ENCODE measurements at regions not wholly inside any gene's neighbourhood (a gene's known extent, or its start where the extent isn't known, plus 50 kb on each side); places are given as distances from the start of the nearest gene placed in this dataset.

DNA sequence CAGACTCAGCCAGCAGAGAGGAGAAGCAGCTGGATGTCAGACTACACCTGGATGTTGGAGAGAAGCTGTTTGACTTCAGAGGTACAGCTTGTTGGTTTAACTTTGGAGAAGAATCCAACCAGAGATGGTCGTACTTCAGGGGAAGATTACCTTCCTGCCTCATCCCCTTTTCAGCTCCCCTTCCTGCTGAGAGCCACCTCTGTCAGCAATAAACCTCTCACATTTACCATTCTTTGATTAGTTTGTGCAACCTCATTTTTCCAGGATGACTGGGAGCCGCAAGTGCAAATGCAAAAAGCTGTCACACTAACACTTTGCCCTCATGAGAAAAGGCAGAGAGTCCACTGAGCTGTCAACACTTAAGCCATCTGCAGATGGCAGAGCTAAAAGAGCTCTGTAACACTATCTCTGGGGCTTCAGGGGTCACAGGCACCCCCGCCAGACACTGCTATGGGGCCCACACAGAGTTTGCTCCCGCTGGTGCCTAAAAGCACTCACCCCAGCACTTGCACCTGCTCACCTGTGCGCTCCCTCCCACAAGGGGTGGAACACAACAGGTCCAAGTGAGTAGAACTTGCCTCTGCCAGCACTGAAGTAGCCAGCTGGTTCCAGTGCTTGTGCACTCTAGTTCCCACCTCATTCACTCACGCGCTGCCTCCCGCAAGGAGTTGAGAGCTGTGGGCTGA is 391.7 kb downstream of the METTL4 start:
- DNase-seq = no peak
- 45 to 52% methylated on average over 8 of the region's 8 CpGs for WGBS, 2 experiments (ENCODE audit: low coverage in 1 of 2, low lambda C conversion rate in 2 of 2, missing lambda C conversion rate in 2 of 2)
- Histone ChIP-seq H3K4me3 (no peak overlapping the region), H3K79me2 (ENCODE audit: insufficient read depth) (no peaks in the 10 kb centered on the region), H3K9me2 (ENCODE audit: insufficient read depth) (no peaks in the 10 kb centered on the region), H2AFZ (no peak overlapping the region), H4K20me1 (ENCODE audit: insufficient read depth) (no peaks in the 10 kb centered on the region), H3K4me2 (ENCODE audit: unreplicated experiment) (no peak overlapping the region), H3K9ac (no peak overlapping the region), H3K27me3 (replicated peaks; ENCODE audit: insufficient read depth) (no peaks in the 10 kb centered on the region), H3F3A (ENCODE audit: insufficient read depth) (no peaks in the 10 kb centered on the region), H3K9me3 (ENCODE audit: low read depth) (no peaks in the 10 kb centered on the region), H3K36me3 (ENCODE audit: low read depth) (no peaks in the 10 kb centered on the region), H3K4me1 (ENCODE audit: insufficient read depth) (no peaks in the 10 kb centered on the region), H3K27ac (no peak overlapping the region)
- no peak for TF ChIP-seq EZH2phosphoT487 (IDR thresholded peaks at IDR 0.05; ENCODE audit: insufficient read depth, low read depth)
- TF ChIP-seq EZH2 (IDR thresholded peaks at IDR 0.05; ENCODE audit: insufficient read depth, poor library complexity, severe bottlenecking) = no peak
- in situ Hi-C loops (cut with MboI) = no loop called here

DNA sequence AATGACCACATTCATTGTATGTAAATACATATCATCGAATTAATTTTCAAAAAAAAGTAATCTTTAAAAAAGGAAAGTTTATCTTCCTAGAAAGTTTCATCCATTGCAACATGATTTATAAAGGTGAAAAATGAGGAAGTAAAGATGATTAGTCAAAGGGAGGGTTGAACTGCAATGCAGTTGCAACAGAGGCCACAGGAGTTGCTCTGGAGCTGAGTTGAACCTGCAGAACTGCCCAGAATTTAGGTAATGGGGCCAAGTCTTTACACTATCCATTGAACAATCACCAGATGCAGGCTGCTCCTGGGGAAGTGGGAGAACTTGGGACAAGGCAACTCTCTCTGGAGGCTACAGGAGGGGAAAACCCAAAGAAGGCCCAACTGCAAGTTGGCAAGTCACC is 390.7 kb downstream of the METTL4 start:
- Histone ChIP-seq H3K9me2 (ENCODE audit: insufficient read depth) (no peaks in the 10 kb centered on the region), H3K9ac (no peak overlapping the region), H3K9me3 (ENCODE audit: low read depth) (no peaks in the 10 kb centered on the region), H3K27ac (no peak overlapping the region), H3K79me2 (ENCODE audit: insufficient read depth) (no peaks in the 10 kb centered on the region), H3K27me3 (replicated peaks; ENCODE audit: insufficient read depth) (no peaks in the 10 kb centered on the region), H4K20me1 (ENCODE audit: insufficient read depth) (no peaks in the 10 kb centered on the region), H3K36me3 (ENCODE audit: low read depth) (no peaks in the 10 kb centered on the region), H2AFZ (no peak overlapping the region), H3K4me2 (ENCODE audit: unreplicated experiment) (no peak overlapping the region), H3K4me3 (no peak overlapping the region), H3K4me1 (ENCODE audit: insufficient read depth) (no peaks in the 10 kb centered on the region), H3F3A (ENCODE audit: insufficient read depth) (no peaks in the 10 kb centered on the region)
- TF ChIP-seq EZH2phosphoT487 (IDR thresholded peaks at IDR 0.05; ENCODE audit: insufficient read depth, low read depth) = no peak
- no peak for TF ChIP-seq EZH2 (IDR thresholded peaks at IDR 0.05; ENCODE audit: insufficient read depth, poor library complexity, severe bottlenecking)
- WGBS, 2 experiments (ENCODE audit: low coverage in 1 of 2, low lambda C conversion rate in 2 of 2, missing lambda C conversion rate in 2 of 2) = 0 to 3% methylated on average over 1 of the region's 1 CpG
- DNase-seq = no peak
- in situ Hi-C loops (cut with MboI) = no loop called here

DNA sequence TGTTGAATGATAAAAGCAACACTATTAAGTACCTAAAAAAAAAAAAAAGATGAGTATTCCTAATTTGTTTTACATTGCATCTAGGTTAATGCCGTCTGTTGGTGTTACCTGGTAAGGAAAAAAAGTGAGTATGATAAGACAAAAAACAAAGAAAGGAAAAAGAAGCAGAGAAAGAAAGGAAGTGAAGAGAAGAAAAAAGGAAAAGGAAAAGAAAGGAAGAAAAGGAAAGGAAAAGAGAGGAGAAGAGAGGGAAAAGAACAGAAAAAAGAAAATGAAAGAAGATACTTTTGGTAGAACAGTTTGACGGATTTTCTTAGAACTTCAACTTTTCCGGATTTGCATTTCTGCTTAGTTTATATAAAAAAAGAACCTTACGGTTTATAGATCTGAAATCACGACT is 387.9 kb downstream of the METTL4 start:
- 36 to 38% methylated on average over 5 of the region's 5 CpGs for WGBS, 2 experiments (ENCODE audit: low coverage in 1 of 2, low lambda C conversion rate in 2 of 2, missing lambda C conversion rate in 2 of 2)
- Histone ChIP-seq H3K9me2 (ENCODE audit: insufficient read depth) (no peaks in the 10 kb centered on the region), H3K9ac (no peak overlapping the region), H3K79me2 (ENCODE audit: insufficient read depth) (no peaks in the 10 kb centered on the region), H3K4me3 (no peak overlapping the region), H3K4me1 (ENCODE audit: insufficient read depth) (no peaks in the 10 kb centered on the region), H4K20me1 (ENCODE audit: insufficient read depth) (no peaks in the 10 kb centered on the region), H3K9me3 (ENCODE audit: low read depth) (no peaks in the 10 kb centered on the region), H3K27ac (no peak overlapping the region), H3K4me2 (ENCODE audit: unreplicated experiment) (no peak overlapping the region), H3K27me3 (replicated peaks; ENCODE audit: insufficient read depth) (no peaks in the 10 kb centered on the region), H3K36me3 (ENCODE audit: low read depth) (no peaks in the 10 kb centered on the region), H3F3A (ENCODE audit: insufficient read depth) (no peaks in the 10 kb centered on the region), H2AFZ (no peak overlapping the region)
- TF ChIP-seq EZH2 (IDR thresholded peaks at IDR 0.05; ENCODE audit: insufficient read depth, poor library complexity, severe bottlenecking) (no peak), EZH2phosphoT487 (IDR thresholded peaks at IDR 0.05; ENCODE audit: insufficient read depth, low read depth) (no peak)
- no peak for DNase-seq
- in situ Hi-C loops (cut with MboI) = no loop called here

DNA sequence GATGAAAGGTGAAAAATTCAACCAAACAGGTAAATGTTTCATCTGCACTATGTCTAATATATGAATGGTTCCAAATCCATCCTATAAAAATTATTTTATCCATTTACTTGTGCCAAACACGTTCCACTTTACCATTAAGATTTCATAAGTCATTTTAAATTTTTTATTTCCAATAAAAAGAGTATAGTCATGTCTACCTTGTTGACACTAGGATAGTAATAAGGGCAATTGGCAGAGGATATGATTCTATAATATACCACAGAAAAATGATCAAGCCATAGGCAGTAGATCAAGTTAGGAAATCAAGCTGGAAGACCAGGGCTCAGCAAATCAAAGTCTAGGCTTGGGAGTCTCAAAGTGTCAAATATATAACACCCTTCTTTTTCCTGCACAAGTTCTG is 384.3 kb downstream of the METTL4 start:
- Histone ChIP-seq H3K4me1 (ENCODE audit: insufficient read depth) (no peaks in the 10 kb centered on the region), H3K4me2 (ENCODE audit: unreplicated experiment) (no peak overlapping the region), H2AFZ (no peak overlapping the region), H3K9ac (no peak overlapping the region), H4K20me1 (ENCODE audit: insufficient read depth) (no peaks in the 10 kb centered on the region), H3K9me3 (ENCODE audit: low read depth) (no peaks in the 10 kb centered on the region), H3K79me2 (ENCODE audit: insufficient read depth) (no peaks in the 10 kb centered on the region), H3K9me2 (ENCODE audit: insufficient read depth) (no peaks in the 10 kb centered on the region), H3K36me3 (ENCODE audit: low read depth) (no peaks in the 10 kb centered on the region), H3F3A (ENCODE audit: insufficient read depth) (no peaks in the 10 kb centered on the region), H3K27ac (no peak overlapping the region), H3K27me3 (replicated peaks; ENCODE audit: insufficient read depth) (no peaks in the 10 kb centered on the region), H3K4me3 (no peak overlapping the region)
- in situ Hi-C loops (cut with MboI) = no loop called here
- no peak for DNase-seq
- TF ChIP-seq EZH2 (IDR thresholded peaks at IDR 0.05; ENCODE audit: insufficient read depth, poor library complexity, severe bottlenecking) (no peak), EZH2phosphoT487 (IDR thresholded peaks at IDR 0.05; ENCODE audit: insufficient read depth, low read depth) (no peak)
- WGBS, 2 experiments (ENCODE audit: low coverage in 1 of 2, low lambda C conversion rate in 2 of 2, missing lambda C conversion rate in 2 of 2) = 4 to 7% methylated on average over 1 of the region's 1 CpG

GRCh38 chr18:2188258-2188657 is 383.0 kb downstream of the METTL4 start:
- in situ Hi-C loops (cut with MboI) = no loop called here
- Histone ChIP-seq H3K36me3 (ENCODE audit: low read depth) (no peaks in the 10 kb centered on the region), H3K4me2 (ENCODE audit: unreplicated experiment) (no peak overlapping the region), H4K20me1 (ENCODE audit: insufficient read depth) (no peaks in the 10 kb centered on the region), H2AFZ (no peak overlapping the region), H3K79me2 (ENCODE audit: insufficient read depth) (no peaks in the 10 kb centered on the region), H3K27me3 (replicated peaks; ENCODE audit: insufficient read depth) (no peaks in the 10 kb centered on the region), H3K27ac (no peak overlapping the region), H3F3A (ENCODE audit: insufficient read depth) (no peaks in the 10 kb centered on the region), H3K9me2 (ENCODE audit: insufficient read depth) (no peaks in the 10 kb centered on the region), H3K9me3 (ENCODE audit: low read depth) (no peaks in the 10 kb centered on the region), H3K9ac (no peak overlapping the region), H3K4me1 (ENCODE audit: insufficient read depth) (no peaks in the 10 kb centered on the region), H3K4me3 (no peak overlapping the region)
- WGBS, 2 experiments (ENCODE audit: low coverage in 1 of 2, low lambda C conversion rate in 2 of 2, missing lambda C conversion rate in 2 of 2) = 10 to 19% methylated on average over 1 of the region's 1 CpG
- TF ChIP-seq EZH2 (IDR thresholded peaks at IDR 0.05; ENCODE audit: insufficient read depth, poor library complexity, severe bottlenecking) (no peak), EZH2phosphoT487 (IDR thresholded peaks at IDR 0.05; ENCODE audit: insufficient read depth, low read depth) (no peak)
- DNase-seq = no peak
